DOHH2 (cell line): ENCODE measurements at regions not wholly inside any gene's neighbourhood (a gene's known extent, or its start where the extent isn't known, plus 50 kb on each side); places are given as distances from the start of the nearest gene placed in this dataset.

ENCODE experiments used
- H3F3A ChIP-seq: fragments of 200-600 bp; sonication (generic), shearing (Covaris generic); 2 replicates; pipeline ENCODE4 v1.6.0; 2016; ENCODE audit warnings: antibody characterized with exemption, mild to moderate bottlenecking; ENCODE audit not compliant: control insufficient read depth, insufficient read depth
- H3K27ac ChIP-seq: fragments of 200-600 bp; sonication (generic); 2 replicates; pipeline ENCODE4 v1.5.1; 2014; ENCODE audit warnings: low read depth, mild to moderate bottlenecking, low read length, moderate library complexity
- H3K27me3 ChIP-seq: fragments of 200-600 bp; sonication (generic); 2 replicates; pipeline ENCODE4 v1.6.1; 2014; ENCODE audit warnings: mild to moderate bottlenecking, low read length, mixed read lengths; ENCODE audit not compliant: control insufficient read depth
- H3K36me3 ChIP-seq: fragments of 200-600 bp; sonication (generic); 2 replicates; pipeline ENCODE4 v1.6.1; 2014; ENCODE audit warnings: mild to moderate bottlenecking, low read length, moderate library complexity, mixed read lengths; ENCODE audit not compliant: control insufficient read depth
- H3K4me1 ChIP-seq: fragments of 200-600 bp; sonication (generic); 2 replicates; pipeline ENCODE4 v1.6.1; 2014; ENCODE audit warnings: mild to moderate bottlenecking, low read length, mixed read lengths; ENCODE audit not compliant: control insufficient read depth
- H3K4me2 ChIP-seq: fragments of 200-600 bp; sonication (generic); 2 replicates; pipeline ENCODE4 v1.6.0; 2014; ENCODE audit warnings: mild to moderate bottlenecking, low read length, moderate library complexity
- H3K4me3 ChIP-seq: fragments of 200-600 bp; sonication (generic); 2 replicates; pipeline ENCODE4 v1.5.1; 2014; ENCODE audit warnings: mild to moderate bottlenecking, low read length, mixed read lengths
- H3K79me2 ChIP-seq: fragments of 200-600 bp; sonication (generic); 2 replicates; pipeline ENCODE4 v1.6.1; 2014; ENCODE audit warnings: mild to moderate bottlenecking, low read length, mixed read lengths; ENCODE audit not compliant: control insufficient read depth
- H3K9me2 ChIP-seq: fragments of 200-600 bp; sonication (generic); replicated peaks from 2 replicates; pipeline ENCODE4 v1.6.1; 2014; ENCODE audit warnings: mild to moderate bottlenecking, low read length, mixed read lengths; ENCODE audit not compliant: control insufficient read depth
- H3K9me3 ChIP-seq: fragments of 200-600 bp; sonication (generic); 2 replicates; pipeline ENCODE4 v1.6.1; 2014; ENCODE audit warnings: antibody characterized with exemption, low read length, mixed read lengths; ENCODE audit not compliant: control insufficient read depth, insufficient read depth
- H4K20me1 ChIP-seq: fragments of 200-600 bp; sonication (generic); 2 replicates; pipeline ENCODE4 v1.6.0; 2014; ENCODE audit warnings: low read depth, mild to moderate bottlenecking, antibody characterized with exemption, low read length, moderate library complexity; ENCODE audit not compliant: control insufficient read depth, insufficient read depth
- EZH2phosphoT487 ChIP-seq: fragments of 200-600 bp; sonication (generic); IDR thresholded peaks from 2 replicates; pipeline ENCODE4 v1.6.1; 2017; ENCODE audit warnings: borderline replicate concordance, mild to moderate bottlenecking, antibody characterized with exemption, low read length, moderate library complexity, mixed read lengths
- TF ChIP-seq, protein P1 (sequence below): fragments of 200-600 bp; sonication (generic); IDR thresholded peaks from one replicate; pipeline ENCODE4 v1.5.1; 2014; ENCODE audit warnings: antibody characterized with exemption, mild to moderate bottlenecking, low read depth, low read length; ENCODE audit not compliant: poor library complexity, severe bottlenecking

DNA sequence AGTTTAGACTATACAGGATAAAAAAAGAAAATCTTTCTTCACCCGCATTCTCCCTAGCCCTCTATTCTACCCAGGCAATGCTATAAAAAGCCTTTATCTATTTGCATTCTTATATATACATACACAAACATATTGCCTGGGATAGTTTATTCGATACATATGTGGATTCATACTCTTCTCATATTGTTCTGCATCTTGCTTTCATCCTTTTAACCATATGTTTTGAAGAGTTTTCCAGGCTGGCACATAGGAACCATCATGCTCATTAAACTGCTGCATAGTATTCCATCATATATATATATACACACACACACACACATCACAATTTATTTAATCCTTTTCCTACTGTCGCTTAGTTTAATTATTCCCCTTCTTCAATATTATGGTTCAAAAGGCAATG, 461.2 kb downstream of the NTRK2 start:
- Histone ChIP-seq H3K4me1 (no peaks in the 10 kb centered on the region), H3F3A (no peaks in the 10 kb centered on the region), H3K4me2 (no peak overlapping the region), H3K36me3 (no peaks in the 10 kb centered on the region), H3K9me2 (no peaks in the 10 kb centered on the region), H4K20me1 (no peaks in the 10 kb centered on the region), H3K27me3 (no peaks in the 10 kb centered on the region), H3K9me3 (no peaks in the 10 kb centered on the region), H3K79me2 (no peaks in the 10 kb centered on the region), H3K4me3 (no peak overlapping the region), H3K27ac (no peak overlapping the region)
- TF ChIP-seq EZH2phosphoT487: no peak
- TF ChIP-seq, protein P1, sequence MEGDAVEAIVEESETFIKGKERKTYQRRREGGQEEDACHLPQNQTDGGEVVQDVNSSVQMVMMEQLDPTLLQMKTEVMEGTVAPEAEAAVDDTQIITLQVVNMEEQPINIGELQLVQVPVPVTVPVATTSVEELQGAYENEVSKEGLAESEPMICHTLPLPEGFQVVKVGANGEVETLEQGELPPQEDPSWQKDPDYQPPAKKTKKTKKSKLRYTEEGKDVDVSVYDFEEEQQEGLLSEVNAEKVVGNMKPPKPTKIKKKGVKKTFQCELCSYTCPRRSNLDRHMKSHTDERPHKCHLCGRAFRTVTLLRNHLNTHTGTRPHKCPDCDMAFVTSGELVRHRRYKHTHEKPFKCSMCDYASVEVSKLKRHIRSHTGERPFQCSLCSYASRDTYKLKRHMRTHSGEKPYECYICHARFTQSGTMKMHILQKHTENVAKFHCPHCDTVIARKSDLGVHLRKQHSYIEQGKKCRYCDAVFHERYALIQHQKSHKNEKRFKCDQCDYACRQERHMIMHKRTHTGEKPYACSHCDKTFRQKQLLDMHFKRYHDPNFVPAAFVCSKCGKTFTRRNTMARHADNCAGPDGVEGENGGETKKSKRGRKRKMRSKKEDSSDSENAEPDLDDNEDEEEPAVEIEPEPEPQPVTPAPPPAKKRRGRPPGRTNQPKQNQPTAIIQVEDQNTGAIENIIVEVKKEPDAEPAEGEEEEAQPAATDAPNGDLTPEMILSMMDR: no peak

DNA sequence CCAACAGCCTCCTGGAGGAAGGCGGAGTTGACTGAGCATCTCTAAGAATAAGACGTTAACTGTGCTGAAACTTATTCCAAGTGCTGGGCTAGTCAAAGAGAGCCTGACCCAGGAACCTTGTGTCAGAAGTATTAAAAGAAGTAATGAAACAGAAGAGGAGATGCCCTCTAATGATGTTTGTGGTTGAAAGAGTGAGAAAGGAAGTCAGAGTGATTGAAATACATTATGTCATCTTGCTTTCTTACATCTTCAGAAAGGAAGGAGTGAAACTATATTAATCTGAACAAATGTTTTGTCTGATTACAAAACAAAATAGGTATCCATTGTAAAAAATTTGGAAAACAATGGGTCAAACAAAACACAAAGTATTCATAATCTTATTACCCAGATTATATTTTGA, 460.7 kb downstream of the NTRK2 start:
- Histone ChIP-seq H3K9me2 (no peaks in the 10 kb centered on the region), H3K36me3 (no peaks in the 10 kb centered on the region), H3K79me2 (no peaks in the 10 kb centered on the region), H3K27me3 (no peaks in the 10 kb centered on the region), H3K4me2 (no peak overlapping the region), H3K4me1 (no peaks in the 10 kb centered on the region), H3K9me3 (no peaks in the 10 kb centered on the region), H4K20me1 (no peaks in the 10 kb centered on the region), H3K4me3 (no peak overlapping the region), H3K27ac (no peak overlapping the region), H3F3A (no peaks in the 10 kb centered on the region)
- TF ChIP-seq EZH2phosphoT487: no peak
- TF ChIP-seq, protein P1: no peak

DNA sequence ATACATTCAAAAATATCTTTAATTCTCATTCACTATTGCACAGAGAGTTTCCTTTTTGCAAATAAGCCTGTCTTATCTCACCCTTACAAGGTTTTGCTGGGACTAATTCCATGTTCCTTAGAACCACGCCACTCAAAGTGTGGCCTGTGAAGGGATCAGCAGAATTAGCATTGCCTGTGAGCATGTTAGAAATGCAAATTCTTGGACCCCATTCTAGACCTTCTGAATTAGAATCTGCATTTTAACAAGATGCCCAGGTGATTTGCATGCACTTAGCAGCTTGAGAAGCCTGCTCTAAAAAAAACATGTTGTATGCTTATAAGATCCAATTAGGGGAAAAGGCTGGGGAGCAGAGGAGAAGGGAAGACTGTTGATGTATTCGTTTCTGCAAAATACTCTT, 460.0 kb downstream of the NTRK2 start:
- TF ChIP-seq, protein P1: no peak
- no peak for TF ChIP-seq EZH2phosphoT487
- Histone ChIP-seq H4K20me1 (no peaks in the 10 kb centered on the region), H3K79me2 (no peaks in the 10 kb centered on the region), H3K9me3 (no peaks in the 10 kb centered on the region), H3K9me2 (no peaks in the 10 kb centered on the region), H3K27ac (no peak overlapping the region), H3K36me3 (no peaks in the 10 kb centered on the region), H3K4me3 (no peak overlapping the region), H3K4me1 (no peaks in the 10 kb centered on the region), H3K4me2 (no peak overlapping the region), H3K27me3 (no peaks in the 10 kb centered on the region), H3F3A (no peaks in the 10 kb centered on the region)
